NCI-H1105 treated with DMSO at 0.1 percent for 48 hours (cell line): ENCODE measurements at regions not wholly inside any gene's neighbourhood (a gene's known extent, or its start where the extent isn't known, plus 50 kb on each side); places are given as distances from the start of the nearest gene placed in this dataset.

ENCODE experiments used
- DNase-seq: peaks from one replicate; lab custom pipeline; 2025; lab: John Stamatoyannopoulos, UW

DNA sequence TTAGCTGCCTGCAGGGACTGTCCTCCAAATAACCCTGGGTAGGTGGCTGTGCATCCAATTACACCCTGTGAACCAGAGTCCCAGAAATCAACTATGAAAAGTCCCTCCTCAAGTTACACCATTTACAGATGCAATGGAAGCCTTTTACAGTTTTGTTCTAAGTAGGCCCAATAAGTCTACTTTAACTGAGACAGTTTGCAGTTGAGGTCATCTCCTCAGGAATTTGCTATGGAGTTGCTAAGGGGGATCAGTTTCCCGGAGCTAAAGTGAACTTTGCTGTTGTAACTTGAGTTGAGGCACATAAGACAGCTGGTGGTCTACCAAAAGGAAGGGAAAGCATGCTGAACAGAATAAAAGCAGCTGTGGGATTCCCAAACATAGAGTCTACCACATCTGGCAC is 121.6 kb upstream of the STK26 start:
- DNase-seq = peak; percentile 8

- no peak for DNase-seq
Observed at GRCh38 chrX:131907488-131908314, 115.4 kb upstream of the STK26 start.

DNA sequence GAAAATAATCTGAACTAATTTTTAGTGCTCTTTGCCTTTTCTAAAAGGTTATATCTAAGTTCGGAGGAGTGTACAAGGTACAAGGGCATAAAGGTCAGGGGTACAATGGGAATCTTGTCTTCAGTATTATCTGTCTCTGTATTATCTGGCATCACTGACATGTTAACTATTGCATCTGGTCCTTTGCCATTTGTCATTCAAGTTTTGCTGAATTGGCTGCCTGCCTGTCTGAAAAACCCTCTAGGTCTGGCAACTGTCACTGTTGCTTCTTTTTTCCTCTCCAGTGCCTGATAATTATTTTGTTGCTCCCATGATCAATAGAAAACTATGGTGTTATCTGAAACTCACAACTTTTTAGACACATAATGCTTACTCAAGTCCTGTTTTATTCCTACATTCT is 112.5 kb upstream of the STK26 start:
- peak; percentile 54 for DNase-seq

DNA sequence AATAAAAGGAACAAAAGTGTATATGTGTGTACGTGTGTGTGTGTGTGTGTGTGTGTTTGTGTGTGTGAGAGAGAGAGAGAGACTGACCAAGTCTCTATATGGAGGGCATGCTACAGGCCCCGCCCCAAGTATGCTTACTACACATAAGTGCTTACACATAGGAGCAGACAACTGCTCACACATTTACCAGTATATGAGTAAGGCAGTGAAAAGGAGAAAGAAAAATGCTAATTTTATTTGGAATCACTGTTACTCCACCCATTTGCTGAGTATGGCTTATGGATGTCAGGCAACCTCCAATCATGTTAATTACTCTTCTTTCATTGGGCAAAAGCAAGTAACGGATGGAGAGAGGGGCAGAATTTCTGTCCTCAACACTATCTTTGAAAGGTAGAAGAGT is 107.6 kb upstream of the STK26 start:
- DNase-seq = no peak

GRCh38 chrX:131917588-131917987 is 105.5 kb upstream of the STK26 start:
- DNase-seq = no peak

GRCh38 chrX:131918839-131919238 is 104.3 kb upstream of the STK26 start:
- DNase-seq = no peak

GRCh38 chrX:131923614-131924250 is 99.4 kb upstream of the STK26 start:
- no peak for DNase-seq

DNA sequence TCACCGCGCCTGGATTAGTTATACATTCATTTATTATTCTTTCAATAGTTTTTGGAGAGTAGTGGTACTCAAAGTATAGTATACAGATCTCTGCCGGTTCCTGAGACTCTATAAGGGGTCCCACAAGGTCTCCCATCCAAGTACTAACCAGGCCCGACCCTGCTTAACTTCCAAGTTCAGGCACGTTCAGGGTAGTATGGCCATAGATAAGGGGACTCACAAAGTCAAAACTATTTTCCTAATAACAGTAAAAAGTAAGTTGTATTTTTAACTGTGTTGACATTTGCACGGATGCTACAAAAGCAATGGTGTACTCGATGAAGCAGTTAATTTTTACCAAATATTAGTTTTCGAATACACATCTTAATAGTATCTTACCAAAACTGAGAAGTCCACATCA is 84.4 kb upstream of the STK26 start:
- DNase-seq = no peak

DNA sequence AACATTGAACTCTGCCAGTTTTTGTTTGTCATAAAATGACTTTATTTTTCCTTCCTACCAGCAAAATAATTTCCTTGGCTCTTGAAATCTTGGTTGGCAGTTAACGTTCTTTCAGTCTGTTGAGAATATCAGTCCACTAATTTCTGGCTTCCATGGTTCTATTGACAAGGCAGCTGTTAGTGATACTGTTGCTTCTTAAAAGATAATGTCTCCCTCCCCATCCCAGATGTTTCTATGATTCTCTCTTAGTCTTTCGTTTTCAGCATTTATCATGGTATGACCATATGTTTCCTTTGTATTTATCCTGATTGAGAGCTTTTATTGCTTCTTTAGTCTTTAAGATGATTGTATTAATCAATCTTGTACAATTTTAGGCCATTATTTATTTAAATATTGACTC is 81.1 kb upstream of the STK26 start:
- no peak for DNase-seq

DNA sequence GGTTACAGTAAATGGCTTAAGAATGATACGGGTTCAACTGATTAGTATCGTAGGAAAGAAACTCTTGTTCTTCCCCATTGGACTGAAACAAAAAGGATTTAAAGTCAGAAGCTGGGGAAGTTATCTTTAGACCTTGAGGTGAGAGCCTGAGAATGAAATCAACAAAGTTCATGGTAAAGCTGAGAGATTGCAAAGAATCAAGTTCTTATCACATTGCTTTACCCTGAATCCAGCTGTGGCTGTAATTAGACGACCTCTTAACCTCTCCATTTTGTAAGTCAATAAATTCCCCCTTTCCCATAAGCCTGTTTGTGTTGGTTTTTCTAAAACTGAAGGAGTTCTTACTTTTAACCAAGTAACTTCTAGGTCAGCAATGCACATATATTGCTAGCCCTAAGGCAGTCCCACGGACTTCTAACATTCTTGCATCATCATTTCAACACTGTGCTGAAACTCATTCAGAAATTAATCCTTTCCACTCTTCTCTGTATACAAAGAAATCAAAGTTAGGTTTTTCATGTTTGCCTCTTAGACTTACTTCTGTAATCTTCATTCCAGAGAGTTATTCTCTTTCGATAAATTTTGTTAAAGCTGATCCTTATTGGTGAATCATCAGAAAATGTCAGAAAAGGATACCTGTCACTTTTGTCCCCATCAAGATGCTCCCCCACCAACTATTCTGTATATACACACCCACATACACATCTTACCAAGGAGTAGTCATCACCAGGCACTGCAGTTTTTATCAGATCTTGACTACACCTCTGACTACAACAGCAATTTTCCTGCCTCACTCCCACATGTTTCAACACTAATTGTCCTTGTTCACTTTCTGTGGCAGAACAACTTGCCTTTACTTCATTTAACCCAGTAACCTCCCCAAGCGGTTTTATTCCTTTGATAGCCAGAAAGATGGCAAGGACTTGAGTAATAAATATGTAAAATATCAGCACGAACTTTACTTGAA is 77.9 kb upstream of the STK26 start:
- no peak for DNase-seq

GRCh38 chrX:131951166-131951565 is 71.9 kb upstream of the STK26 start:
- DNase-seq = no peak

- DNase-seq = no peak
Observed at GRCh38 chrX:131955099-131955777, 67.9 kb upstream of the STK26 start.

DNA sequence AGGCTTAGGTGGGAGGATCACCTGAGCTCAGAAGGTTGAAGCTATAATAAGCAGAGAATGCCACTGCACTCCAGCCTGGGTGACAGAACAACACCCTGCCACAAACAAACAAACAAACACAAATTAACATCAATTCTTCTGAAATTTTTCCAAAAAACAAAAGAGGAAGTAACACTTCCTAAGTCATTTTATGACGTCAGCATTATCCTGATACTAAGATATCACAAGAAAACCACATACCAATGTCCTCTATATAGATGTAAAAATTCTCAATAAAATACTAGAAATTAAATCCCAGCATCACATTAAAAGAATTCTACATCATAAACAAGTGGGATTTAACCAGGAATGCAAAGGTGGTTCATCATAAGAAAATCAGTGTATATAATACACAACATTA is 64.4 kb upstream of the STK26 start:
- no peak for DNase-seq

DNA sequence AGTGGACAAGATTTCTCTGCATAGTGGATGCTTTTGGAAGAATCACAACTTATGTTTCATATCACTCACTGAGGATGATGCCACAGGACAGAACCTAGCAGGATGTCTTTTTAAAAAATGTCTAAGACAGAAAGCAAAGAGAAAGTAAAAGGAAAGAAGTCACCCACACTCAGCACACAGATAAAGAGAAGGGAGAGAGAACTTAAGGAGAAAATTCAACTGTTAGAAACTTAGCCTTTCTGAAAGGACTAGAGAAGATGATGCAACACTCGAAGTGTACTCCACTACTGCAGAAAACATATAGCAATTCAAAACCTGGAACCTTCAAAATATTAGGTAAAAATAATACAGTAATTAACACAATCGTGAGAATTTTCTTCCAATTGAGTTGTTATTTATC is 52.8 kb upstream of the STK26 start:
- DNase-seq = no peak
